Uterus (tissue), 2 donors: ENCODE measurements at regions not wholly inside any gene's neighbourhood (a gene's known extent, or its start where the extent isn't known, plus 50 kb on each side); places are given as distances from the start of the nearest gene placed in this dataset.
"Not testable (repeated sequence)": the region's sequence is repeated elsewhere in the genome, so short reads cannot be mapped to it uniquely, and the experiment has no call there.

Experiments used
- POLR2A ChIP-seq, 2 donors: fragments of 450-650 bp; IDR thresholded peaks; one replicate each; pipeline ENCODE4 v1.6.1; 2016; ENCODE audit warnings: antibody characterized with exemption in 2 of 2, mild to moderate bottlenecking in 1 of 2, moderate library complexity in 1 of 2
- TF ChIP-seq, protein P1 (sequence below), 4 experiments: fragments of 200-600 bp in 2 of 4; fragments of 450-650 bp in 2 of 4; sonication (generic) in 2 of 4; IDR thresholded peaks; one replicate each; pipeline ENCODE4 v1.5.1; 2016 to 2019; ENCODE audit warnings: antibody characterized with exemption in 4 of 4, mild to moderate bottlenecking in 2 of 4, moderate library complexity in 1 of 4

DNA sequence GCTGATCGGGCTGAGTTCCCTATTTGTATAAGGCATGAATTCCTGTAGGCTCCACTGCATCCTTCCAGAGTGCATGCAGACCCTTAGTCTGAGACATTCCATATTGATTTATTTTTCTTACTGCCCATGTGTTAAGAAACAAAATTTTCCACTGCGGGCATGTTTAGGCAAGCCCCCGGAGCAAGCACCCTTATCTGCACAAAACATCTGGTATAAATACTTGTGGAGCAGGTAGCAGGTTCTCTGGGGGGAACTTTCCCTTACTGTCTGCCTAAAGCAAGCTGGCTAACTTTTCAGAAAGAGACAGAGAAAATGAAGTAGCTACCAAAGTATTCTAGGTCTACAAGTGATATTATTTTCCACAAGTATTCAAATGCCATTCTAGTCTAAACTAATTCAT, 1338.5 kb upstream of the PCDH10 start:
- TF ChIP-seq, protein P1, sequence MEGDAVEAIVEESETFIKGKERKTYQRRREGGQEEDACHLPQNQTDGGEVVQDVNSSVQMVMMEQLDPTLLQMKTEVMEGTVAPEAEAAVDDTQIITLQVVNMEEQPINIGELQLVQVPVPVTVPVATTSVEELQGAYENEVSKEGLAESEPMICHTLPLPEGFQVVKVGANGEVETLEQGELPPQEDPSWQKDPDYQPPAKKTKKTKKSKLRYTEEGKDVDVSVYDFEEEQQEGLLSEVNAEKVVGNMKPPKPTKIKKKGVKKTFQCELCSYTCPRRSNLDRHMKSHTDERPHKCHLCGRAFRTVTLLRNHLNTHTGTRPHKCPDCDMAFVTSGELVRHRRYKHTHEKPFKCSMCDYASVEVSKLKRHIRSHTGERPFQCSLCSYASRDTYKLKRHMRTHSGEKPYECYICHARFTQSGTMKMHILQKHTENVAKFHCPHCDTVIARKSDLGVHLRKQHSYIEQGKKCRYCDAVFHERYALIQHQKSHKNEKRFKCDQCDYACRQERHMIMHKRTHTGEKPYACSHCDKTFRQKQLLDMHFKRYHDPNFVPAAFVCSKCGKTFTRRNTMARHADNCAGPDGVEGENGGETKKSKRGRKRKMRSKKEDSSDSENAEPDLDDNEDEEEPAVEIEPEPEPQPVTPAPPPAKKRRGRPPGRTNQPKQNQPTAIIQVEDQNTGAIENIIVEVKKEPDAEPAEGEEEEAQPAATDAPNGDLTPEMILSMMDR (IDR thresholded peaks at IDR 0.05) = not testable (repeated sequence)
- not testable (repeated sequence) for TF ChIP-seq POLR2A (IDR thresholded peaks at IDR 0.05)
